ENCODE measurements at regions not wholly inside any gene's neighbourhood (a gene's known extent, or its start where the extent isn't known, plus 50 kb on each side); places are given as distances from the start of the nearest gene placed in this dataset.

GRCh38 chr6:14661691-14662090, 544.1 kb downstream of the CD83 start:
- DNase-seq (ENCODE audit: low read depth) = no peak

GRCh38 chr6:14664112-14664601, 546.6 kb downstream of the CD83 start:
- no peak for DNase-seq (ENCODE audit: low read depth)

- peak; percentile 87 for DNase-seq (ENCODE audit: low read depth)
Observed at GRCh38 chr6:14664621-14665315, 547.2 kb downstream of the CD83 start.

- DNase-seq (ENCODE audit: low read depth) = peak; percentile 97
Observed at GRCh38 chr6:14665827-14666724, 548.5 kb downstream of the CD83 start.

GRCh38 chr6:14670806-14671205, 553.2 kb downstream of the CD83 start:
- DNase-seq (ENCODE audit: low read depth) = no peak

GRCh38 chr6:14671261-14671681, 553.7 kb downstream of the CD83 start:
- peak; percentile 57 for DNase-seq (ENCODE audit: low read depth)

- DNase-seq (ENCODE audit: low read depth) = no peak
Observed at GRCh38 chr6:14671937-14672336, 554.4 kb downstream of the CD83 start.

- DNase-seq (ENCODE audit: low read depth) = peak; percentile 85
Observed at GRCh38 chr6:14673201-14673600, 555.6 kb downstream of the CD83 start.

GRCh38 chr6:14674458-14674857, 556.9 kb downstream of the CD83 start:
- DNase-seq (ENCODE audit: low read depth) = no peak

GRCh38 chr6:14674867-14675648, 557.5 kb downstream of the CD83 start:
- no peak for DNase-seq (ENCODE audit: low read depth)

GRCh38 chr6:14676064-14676463, 558.5 kb downstream of the CD83 start:
- peak; percentile 56 for DNase-seq (ENCODE audit: low read depth)

- no peak for DNase-seq (ENCODE audit: low read depth)
Observed at GRCh38 chr6:14676977-14677781, 559.6 kb downstream of the CD83 start.

- DNase-seq (ENCODE audit: low read depth) = no peak
Observed at GRCh38 chr6:14681699-14682487, 564.0 kb upstream of the JARID2 start.

- DNase-seq (ENCODE audit: low read depth) = peak; percentile 76
Observed at GRCh38 chr6:14682812-14683211, 563.1 kb upstream of the JARID2 start.

GRCh38 chr6:14689639-14690038, 556.2 kb upstream of the JARID2 start:
- DNase-seq (ENCODE audit: low read depth) = no peak

- DNase-seq (ENCODE audit: low read depth) = no peak
Observed at GRCh38 chr6:14690120-14691056, 555.5 kb upstream of the JARID2 start.

GRCh38 chr6:14692208-14692607, 553.7 kb upstream of the JARID2 start:
- DNase-seq (ENCODE audit: low read depth) = no peak

GRCh38 chr6:14693301-14694192, 552.3 kb upstream of the JARID2 start:
- DNase-seq (ENCODE audit: low read depth) = no peak

Data from EH (cell line).